NCI-H2171 treated with DMSO at 0.1 percent for 48 hours (cell line): ENCODE measurements at regions not wholly inside any gene's neighbourhood (a gene's known extent, or its start where the extent isn't known, plus 50 kb on each side); places are given as distances from the start of the nearest gene placed in this dataset.

Experiments used
- DNase-seq: peaks from one replicate; lab custom pipeline; 2025; lab: John Stamatoyannopoulos, UW

GRCh38 chr13:85665286-85665685 lies 133.9 kb downstream of the SLITRK6 start:
- DNase-seq = no peak

- no peak for DNase-seq
Measured at GRCh38 chr13:85663856-85664255, 135.4 kb downstream of the SLITRK6 start.

GRCh38 chr13:85662186-85662585 lies 137.0 kb downstream of the SLITRK6 start:
- no peak for DNase-seq

- DNase-seq = no peak
Measured at GRCh38 chr13:85661675-85662074, 137.5 kb downstream of the SLITRK6 start.

GRCh38 chr13:85659493-85659892 lies 139.7 kb downstream of the SLITRK6 start:
- no peak for DNase-seq

- DNase-seq = no peak
Measured at GRCh38 chr13:85657942-85658341, 141.3 kb downstream of the SLITRK6 start.

- DNase-seq = no peak
Measured at GRCh38 chr13:85655040-85655439, 144.2 kb downstream of the SLITRK6 start.

GRCh38 chr13:85654227-85654626 lies 145.0 kb downstream of the SLITRK6 start:
- no peak for DNase-seq

GRCh38 chr13:85653681-85654080 lies 145.5 kb downstream of the SLITRK6 start:
- DNase-seq = no peak

GRCh38 chr13:85652491-85652890 lies 146.7 kb downstream of the SLITRK6 start:
- DNase-seq = no peak

GRCh38 chr13:85651440-85651839 lies 147.8 kb downstream of the SLITRK6 start:
- no peak for DNase-seq

GRCh38 chr13:85650613-85651012 lies 148.6 kb downstream of the SLITRK6 start:
- DNase-seq = peak; percentile 5

GRCh38 chr13:85640727-85641126 lies 158.5 kb downstream of the SLITRK6 start:
- DNase-seq = no peak

- DNase-seq = no peak
Measured at GRCh38 chr13:85638815-85639393, 160.3 kb downstream of the SLITRK6 start.

- no peak for DNase-seq
Measured at GRCh38 chr13:85638265-85638664, 161.0 kb downstream of the SLITRK6 start.

GRCh38 chr13:85632526-85633195 lies 166.6 kb downstream of the SLITRK6 start:
- DNase-seq = no peak

- DNase-seq = no peak
Measured at GRCh38 chr13:85631801-85632200, 167.4 kb downstream of the SLITRK6 start.

- DNase-seq = no peak
Measured at GRCh38 chr13:85626603-85627002, 172.6 kb downstream of the SLITRK6 start.

- DNase-seq = no peak
Measured at GRCh38 chr13:85619321-85619720, 179.9 kb downstream of the SLITRK6 start.

GRCh38 chr13:85618521-85618920 lies 180.7 kb downstream of the SLITRK6 start:
- DNase-seq = no peak

- no peak for DNase-seq
Measured at GRCh38 chr13:85616275-85616674, 182.9 kb downstream of the SLITRK6 start.

- no peak for DNase-seq
Measured at GRCh38 chr13:85615031-85615430, 184.2 kb downstream of the SLITRK6 start.

- DNase-seq = no peak
Measured at GRCh38 chr13:85610024-85610423, 189.2 kb downstream of the SLITRK6 start.

GRCh38 chr13:85608255-85608829 lies 190.9 kb downstream of the SLITRK6 start:
- no peak for DNase-seq
